Brain pericyte (primary cell): ENCODE measurements at regions not wholly inside any gene's neighbourhood (a gene's known extent, or its start where the extent isn't known, plus 50 kb on each side); places are given as distances from the start of the nearest gene placed in this dataset.

Experiments used
- DNase-seq: peaks from one replicate; pipeline ENCODE4 v3.0.0-alpha.2; 2012; ENCODE audit warnings: low read depth, low spot score

DNA sequence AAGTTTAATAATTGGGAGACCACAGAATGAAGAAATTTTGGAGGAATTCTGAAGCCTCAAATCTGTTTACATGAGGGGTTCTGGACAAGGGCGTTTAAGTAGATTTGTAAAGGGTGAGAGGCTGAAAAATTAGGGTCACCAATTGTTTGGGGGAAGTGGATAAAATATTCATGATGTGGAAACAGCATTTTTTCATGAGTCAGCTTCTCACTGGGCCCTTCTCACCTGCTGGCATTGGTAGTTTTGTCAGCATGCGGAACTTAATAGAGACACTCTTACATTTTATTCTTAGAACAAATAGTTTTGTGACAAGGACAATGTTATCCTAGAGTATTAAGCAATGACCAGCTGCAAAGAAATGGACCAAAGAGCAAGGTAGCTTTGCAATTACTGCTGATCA is 634.4 kb downstream of the LRFN5 start:
- DNase-seq: no peak

DNA sequence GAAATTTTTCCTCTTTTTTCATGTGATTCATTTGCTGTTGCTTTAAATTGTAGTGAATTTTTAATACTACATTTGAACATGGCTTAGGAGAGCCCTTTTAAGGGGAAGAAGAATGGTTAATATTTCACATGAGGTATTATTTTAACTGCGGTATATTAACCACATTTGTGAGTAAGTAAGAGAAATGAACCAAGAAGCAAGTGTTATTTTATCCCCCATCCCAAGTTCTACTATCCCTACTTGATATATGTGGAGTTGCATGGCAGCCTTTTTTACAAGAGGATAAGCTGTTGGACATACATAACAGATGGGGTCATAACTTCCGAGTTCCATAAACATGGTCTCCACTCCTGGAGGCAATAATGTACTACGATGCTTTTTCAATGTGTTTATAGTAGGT is 623.3 kb downstream of the LRFN5 start:
- no peak for DNase-seq

DNA sequence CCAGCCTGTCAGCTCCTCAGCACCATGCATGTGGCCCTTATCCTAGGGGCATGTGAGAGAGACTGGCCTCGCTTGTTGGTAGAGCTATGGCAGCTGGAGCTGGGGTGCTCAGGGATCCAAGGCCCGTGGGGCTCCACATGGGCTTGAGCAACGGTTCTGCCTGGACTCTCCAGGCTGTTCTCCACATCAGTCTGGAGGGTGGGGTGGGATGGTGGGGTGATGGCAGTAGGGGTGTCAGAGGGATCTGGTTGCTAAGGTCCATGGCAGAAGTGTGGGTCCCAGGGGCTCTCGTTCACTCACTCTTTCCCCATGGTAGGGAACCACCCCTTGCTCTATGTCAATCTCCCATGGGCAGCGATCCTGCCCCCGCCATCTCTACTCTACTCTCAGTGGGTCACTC is 622.6 kb downstream of the LRFN5 start:
- DNase-seq: no peak

DNA sequence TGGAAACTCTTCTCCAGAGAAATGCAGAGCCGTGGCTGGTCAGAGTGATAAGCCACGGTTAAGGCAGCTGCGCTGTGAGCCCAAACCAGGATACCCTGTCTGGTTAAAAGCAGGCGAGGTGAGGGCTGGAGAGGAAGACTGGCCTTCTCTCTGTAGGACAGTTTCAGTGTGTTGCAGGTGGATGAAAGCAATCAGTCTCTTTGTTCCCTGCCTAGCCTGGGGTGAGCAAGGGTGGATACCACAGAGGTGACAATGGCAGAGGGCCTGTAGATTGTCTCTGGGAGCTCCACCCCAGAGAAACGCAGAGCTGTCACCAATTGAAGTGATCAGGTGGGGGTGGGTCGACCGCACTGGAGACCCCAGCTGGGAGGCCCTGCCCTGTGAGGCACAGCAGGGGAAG is 621.9 kb downstream of the LRFN5 start:
- no peak for DNase-seq

DNA sequence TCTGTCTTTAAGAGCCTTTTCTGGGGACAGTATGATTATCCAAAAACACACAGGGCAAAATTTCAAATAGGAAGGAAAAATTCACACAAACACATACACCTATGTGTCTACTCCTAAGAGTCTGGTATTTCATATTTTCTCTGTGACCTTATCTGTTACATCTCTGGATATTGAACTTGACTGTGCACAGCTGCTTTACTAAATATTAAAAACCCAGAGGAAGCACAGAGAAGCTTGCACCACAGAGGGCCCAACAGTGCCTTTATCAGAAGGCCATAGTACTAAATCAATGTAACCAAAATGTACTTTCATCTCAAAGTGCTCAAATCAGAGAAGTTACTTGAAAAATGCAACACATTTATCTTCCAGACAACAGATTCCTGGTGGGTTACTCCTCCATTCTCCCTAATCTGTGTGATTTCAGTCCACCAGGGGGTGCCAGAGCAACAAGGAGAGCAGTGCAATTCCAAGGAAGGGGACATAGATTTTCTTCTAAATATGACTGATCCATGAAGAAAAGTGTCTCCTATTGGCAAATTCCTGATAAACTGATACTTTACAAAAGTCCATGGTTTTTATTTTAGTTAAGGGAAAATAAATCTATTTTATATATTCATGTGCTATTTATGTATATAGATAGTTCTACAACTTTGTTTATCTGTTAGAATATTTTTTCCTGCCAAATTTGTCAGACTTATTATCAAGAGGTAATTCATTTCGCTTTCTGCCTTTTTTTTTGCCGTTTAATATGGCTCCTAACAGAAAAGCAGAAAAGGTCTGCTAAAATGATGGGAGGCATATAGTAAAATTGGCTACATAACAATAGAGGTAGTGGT is 617.6 kb downstream of the LRFN5 start:
- no peak for DNase-seq

DNA sequence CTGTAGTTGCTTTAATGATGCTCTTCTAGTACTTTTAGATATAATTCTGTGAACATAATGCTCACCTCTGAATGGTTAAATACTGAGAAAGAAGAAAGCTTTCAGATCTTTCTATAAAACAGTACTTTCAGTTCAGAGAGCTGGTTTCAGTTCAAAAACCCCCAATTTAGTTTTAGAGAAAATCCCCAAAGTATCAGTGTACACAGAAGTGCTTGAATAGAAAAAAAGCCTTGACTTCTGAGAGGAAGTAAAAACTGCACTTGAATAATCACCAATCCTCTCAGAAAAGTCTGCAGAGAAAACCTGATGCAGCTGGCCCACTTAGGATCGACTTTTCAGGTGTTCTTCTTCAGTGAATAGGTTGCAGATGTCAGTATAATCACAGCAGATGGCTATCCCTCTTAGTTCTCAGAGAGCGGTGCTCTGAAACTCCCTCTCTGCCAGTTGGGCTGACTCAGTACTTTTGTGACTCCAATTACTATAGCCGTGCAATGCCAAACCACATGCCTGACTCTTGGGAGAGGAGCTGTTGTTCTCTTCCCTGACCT is 616.3 kb downstream of the LRFN5 start:
- DNase-seq: no peak

DNA sequence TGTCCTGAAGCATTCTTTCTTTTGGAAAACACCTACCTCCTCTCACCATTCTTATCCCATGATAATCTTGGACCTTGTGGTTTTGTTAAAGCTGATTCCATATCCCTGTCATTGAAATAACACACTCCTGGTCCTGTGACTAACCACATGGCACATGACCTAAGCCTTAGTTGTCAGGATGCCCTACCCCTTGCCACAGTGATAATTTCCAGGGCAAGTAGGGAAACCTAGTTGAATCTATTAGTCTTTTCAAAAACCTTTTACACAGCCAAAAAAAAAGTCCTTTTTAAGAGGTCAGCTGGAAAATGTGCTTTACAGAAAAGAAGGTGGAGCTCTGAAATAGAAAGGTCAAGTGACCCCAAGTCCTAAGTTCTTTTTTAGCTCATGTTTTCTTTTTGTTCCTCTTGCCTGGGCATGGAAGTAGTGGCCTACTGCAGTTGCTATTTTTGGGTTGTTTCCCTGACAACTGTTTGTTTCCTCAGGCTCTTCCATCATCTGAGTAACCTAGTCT is 608.4 kb downstream of the LRFN5 start:
- DNase-seq: no peak

DNA sequence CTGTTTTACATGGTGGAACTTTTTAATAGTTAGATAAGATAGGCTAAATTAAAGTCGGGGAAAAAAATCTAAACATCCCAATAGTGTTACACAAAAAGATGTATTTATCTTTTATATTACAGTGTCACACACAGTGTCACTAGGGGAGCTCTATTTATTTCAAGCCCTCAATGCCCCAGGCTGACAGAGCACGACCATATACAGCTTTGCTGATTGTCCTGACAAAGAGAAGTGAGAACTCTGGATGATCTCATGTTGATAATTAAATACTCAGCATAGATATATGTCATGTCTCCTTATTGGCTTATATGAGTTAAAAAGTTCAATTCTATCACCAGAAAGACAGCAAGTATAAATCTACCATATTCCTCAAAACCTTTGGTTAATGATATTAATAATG is 594.3 kb downstream of the LRFN5 start:
- DNase-seq: no peak

DNA sequence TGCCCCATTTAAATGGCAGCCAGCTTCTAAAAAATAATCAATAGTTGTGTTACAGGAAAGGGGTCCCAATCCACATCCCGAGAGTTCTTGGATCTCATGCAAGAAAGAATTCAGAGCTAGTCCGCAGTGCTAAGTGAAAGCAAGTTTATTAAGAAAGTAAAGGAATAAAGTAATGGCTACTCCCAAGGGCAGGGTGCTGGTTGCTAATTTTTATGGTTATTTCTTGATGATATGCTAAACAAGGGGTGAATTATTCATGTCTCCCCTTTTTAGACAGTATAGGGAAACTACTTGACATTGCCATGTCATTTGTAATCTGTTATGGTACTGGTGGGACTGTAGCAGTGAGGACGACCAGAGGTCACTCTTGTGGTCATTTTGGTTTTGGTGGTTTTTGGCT is 591.3 kb downstream of the LRFN5 start:
- DNase-seq: no peak

DNA sequence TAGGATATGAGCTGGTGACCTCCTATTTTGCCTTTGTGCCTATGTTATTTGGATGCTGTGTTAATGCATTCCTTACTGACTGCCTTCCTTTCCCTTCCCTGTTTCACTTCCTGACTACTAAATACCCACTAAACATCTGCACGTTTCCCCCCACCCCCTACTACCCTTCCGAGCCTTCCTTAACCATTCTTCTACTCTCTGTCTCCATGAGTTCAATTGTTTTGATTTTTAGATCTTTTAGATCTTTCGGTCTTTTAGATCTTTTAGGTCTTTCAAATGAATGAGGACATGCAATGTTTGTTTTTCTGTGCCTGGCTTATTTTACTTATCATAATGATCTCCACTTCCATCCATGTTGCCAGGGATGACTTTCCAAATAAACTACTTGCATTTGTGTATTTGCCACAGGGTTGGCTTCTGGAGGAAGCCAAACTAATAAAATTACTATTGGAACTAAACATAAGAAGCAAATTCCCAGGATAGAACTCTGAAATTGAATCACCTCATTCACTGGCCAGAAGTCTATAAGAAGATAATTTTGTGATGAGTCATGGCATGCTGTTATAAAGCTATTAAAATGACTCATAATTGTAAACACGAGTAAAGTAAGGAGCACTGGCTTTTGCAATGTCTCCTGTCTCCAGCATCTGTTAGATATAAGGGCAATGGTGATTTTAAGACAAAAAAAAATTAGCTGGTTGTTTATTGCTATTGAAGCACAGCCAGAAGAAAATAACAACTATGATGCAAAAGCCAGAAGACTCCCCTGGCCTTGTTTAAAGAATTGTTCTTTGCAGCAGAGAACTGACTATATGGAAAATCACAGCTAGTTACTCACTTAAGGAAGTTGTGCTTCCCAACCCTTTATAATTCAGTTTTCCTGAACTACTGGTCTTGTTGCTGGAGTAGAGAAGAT is 586.3 kb downstream of the LRFN5 start:
- DNase-seq: peak; percentile 72

DNA sequence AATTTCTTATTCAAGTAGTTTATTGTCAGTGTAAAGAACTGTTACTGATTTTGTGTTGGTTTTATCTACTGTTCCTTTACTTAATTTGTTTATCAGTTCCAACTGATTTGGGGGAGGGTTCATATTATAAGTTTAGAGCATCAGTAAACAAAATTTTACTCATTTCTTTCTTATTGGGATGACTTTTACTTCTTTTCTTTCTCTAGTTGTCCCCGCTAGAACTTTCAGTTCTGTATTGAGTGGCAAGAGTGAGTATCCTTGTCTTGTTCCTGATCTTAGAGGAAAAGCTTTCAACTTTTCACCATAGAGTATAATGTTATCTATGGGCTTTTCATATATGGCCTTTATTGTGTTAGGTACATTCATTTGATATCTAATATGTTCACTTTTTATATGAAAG is 584.1 kb downstream of the LRFN5 start:
- DNase-seq: no peak

DNA sequence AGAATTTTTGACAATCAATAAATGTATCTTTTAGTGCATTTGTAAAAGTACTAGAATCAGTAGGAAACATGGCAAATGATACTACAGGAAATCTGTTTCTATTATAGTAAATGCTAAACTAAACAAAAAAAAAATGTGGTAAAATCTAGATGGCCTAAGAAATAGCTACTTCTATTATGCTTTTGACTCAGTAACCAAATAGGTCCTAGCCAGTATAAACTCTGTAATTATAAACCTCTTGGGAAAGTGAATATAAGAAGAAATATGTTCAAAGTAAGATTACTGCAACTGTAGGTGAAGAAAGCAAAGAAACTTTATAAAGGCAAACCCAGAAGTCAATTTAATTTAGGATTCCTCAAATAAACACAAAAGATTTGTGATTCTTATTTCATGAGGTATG is 581.2 kb downstream of the LRFN5 start:
- no peak for DNase-seq

DNA sequence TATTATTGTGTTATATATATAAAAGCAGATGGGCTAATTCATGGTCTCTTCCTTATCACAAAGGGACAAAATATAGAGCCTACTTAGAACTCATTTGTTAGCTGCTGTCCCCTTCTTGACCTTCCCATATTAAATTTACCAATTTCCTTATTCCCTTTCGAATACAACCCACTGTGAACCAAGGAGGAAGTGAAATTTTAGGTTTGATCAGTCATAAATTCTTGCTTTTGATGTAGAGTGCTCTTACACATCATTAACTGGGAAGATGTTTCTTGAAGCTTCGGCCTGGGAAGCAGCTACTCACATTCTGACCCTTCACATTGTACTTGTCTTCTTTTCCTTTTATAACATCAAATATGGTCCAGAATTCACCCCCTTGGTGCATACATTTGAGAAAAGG is 579.0 kb downstream of the LRFN5 start:
- DNase-seq: no peak

DNA sequence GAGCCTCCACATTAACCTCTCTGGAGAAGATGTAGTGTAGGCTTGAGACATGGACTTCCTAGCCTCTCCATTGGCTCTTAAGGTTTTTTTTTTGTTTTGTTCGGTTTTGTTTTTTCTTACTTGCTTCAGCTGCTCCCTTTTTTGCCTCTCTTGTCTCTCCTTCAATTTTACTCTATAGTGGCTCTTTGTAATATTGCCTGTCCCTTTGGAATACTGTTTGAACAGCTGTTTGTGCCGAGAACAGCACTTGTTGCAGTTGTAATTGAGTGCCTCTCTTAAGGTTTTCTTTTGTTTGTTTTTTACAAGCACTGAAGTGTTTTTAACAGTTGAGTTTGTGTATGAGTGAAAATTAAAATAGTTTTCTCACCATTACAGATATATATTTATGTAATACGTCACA is 567.7 kb downstream of the LRFN5 start:
- DNase-seq: no peak

DNA sequence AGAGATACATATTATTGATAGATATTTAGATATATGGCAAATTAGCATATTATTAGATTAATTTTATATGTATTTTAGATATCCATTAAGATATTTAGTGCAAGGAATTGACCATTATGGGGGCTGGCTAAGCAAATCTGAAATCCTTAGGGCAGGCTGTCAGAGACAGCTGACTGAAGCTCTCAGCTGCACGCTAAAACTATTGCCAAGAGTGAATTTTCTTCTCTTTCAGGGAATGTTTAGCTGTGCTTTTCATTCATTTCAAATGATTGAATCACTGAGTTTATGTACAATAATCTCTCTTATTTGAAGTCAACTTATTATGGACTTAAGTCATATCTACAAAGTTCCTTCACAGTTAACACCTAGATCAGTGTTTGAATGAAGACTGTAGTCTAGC is 566.5 kb downstream of the LRFN5 start:
- no peak for DNase-seq

DNA sequence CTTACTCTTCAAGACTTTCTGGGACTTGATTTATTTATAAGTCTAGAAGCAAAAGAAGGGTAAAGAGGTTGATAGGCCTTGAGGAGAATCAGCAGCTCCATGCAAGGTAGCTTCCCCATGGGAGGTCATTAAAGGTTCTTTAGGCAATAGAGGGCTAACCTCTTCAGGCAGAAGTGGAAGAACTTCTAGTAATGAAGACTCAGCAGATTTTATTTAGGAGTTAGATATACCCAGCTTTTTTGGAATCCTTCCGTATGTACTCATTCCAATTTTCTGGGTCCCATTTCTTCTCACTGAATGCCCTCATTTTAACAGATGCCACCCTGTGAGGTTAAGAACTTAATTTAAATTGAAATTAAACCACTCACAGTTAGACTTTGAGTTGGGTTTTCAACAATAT is 565.6 kb downstream of the LRFN5 start:
- no peak for DNase-seq

DNA sequence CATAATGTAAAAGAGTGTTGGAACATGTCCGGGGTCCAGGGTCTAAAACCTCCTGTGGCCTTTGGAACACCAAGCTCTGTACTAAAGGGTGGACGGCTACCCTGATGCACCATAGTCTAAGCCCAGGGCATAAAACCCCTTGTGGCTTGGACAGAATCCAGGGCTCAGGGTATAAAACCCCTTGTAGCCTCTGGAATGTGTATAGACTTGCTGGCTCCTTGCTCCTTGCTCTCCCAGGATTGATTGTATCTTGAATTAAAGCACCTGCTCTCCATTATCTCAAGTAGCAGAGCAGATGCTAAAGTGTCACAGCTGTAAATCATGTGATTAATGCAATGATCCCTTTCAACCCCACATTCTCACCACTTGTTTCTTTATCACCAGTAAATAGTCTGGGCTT is 556.5 kb downstream of the LRFN5 start:
- no peak for DNase-seq

DNA sequence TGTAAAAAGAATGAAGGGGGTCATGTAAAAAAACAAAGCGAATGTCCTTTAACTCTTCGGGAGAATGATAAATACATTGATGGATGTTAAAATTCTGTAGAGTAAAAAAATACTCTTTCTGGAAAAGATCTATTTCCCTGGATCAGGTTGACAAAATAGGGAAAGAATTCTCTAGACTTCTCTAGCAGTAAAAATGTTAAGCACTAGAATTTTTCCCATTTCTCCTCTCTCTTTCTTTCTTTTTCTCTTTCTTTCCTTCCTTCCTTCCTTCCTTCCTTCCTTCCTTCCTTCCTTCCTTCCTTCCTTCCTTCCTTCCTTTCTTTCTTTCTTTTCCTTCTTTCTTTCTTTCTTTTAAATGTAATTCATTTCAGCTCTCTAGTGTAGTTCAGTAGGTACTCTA is 552.5 kb downstream of the LRFN5 start:
- DNase-seq: no peak

DNA sequence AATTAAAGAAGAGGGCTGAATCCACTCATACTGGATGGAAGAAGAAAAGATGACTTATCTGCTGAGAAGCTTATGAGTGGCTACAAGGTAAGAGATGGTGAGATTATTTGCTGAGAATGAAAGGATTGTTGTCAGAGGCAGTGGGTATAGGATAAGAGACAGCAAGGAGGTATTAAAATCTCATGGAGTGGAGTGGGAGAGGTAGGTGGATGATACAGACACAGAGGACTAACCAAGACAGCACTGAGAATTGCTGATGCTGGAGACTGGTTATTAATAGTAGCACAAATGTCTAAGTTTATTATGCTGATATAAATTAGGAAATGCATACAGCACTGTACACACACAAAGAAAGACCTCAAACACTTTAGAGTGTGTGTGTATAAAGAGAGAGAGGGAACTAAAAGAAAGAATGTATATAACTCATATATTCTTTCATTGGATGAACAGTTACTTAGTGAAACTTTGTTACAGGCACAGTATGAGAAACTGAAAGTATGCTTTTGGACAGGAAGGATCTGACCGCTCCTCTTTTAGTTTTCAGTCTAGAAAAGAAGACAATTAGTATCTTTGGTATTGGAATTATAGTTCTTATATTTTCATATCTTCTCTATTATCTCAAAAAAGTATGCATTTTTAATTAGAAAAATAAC is 543.1 kb downstream of the LRFN5 start:
- DNase-seq: no peak

DNA sequence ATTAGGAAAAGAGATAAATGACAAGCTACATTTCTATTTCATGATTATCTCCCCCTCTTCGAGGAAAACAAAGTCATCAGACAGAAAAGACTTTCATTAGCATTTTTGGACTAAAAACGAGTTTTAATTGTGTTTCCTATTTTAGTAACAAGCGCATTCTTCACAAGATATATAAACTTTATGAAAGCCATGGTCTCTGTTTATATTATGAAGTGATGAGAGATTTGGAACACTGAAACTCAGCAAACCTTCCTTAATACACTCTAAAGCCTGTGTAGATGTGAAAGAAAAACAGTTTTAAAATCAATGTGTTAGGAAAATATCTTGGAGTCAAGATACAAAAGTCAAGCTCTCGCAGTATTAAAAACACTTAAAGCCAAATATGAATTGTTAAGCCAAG is 539.1 kb downstream of the LRFN5 start:
- no peak for DNase-seq

DNA sequence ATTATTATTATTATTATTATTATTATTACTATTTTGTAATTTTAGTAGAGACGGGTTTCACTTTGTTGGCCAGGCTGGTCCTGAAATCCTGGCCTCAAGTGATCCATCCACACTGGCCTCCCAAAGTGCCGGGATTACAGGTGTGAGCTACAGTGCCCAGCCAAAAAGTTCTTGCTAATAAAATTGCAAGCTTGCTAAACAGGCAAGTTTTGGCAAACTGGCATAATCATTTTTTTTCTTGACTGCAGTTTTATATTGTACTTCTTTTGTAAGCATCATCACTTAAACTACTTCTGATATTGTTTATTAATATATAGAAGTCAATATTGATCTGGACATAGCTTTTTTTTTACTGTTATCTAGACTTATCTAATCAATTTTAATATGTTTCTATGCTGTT is 536.4 kb downstream of the LRFN5 start:
- no peak for DNase-seq

DNA sequence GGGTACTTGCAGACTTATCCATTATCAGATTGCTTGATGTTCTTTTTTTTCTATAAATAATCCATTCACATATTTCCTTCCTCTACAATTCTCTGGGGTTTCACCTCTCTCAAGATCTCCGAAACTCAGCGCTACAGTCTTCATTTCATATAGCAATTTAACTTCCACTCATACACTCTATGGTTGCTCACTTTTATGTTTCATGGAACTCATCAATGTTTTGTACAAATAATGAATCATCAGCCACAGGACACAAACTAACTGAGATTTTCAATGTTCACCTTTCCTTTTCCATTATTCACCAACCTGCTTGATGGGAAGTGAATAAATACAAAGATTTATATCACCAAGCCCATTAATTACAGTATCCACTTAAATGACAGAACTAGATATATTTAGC is 534.7 kb downstream of the LRFN5 start:
- no peak for DNase-seq
